Epithelial cell of proximal tubule (primary cell): ENCODE measurements at regions not wholly inside any gene's neighbourhood (a gene's known extent, or its start where the extent isn't known, plus 50 kb on each side); places are given as distances from the start of the nearest gene placed in this dataset.

Experiments used
- DNase-seq: peaks from one replicate; pipeline ENCODE4 v3.0.0-alpha.2; 2011; ENCODE audit warnings: low read depth
- H3K4me3 ChIP-seq: 2 replicates; pipeline ENCODE4 v1.5.1; 2011; ENCODE audit warnings: low read depth, mild to moderate bottlenecking, low read length
- TF ChIP-seq, protein P1 (sequence below): conservative IDR thresholded peaks from 2 replicates; pipeline ENCODE4 v1.5.1; 2012; ENCODE audit warnings: low read depth, mild to moderate bottlenecking, low read length

DNA sequence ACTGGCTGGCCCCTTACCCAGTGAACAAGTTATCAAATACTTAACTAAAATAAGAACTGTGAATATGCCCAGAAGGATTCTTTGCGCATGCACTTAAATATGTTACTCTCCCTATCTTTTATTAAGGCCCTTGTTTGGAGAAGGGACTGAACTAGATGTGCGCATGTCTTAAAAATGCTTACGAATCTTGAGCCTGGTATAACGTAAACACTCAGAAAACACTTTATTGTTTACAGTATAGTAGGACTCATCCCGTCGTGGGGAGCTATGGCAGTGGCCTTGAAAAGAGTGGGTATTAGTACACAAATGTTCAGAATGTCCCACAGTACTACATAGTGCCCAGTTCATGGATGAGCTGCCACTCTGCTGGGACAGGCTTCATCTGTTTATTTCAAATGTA lies 75.9 kb upstream of the MAP4K3 start:
- no peak overlapping the region for H3K4me3 ChIP-seq
- TF ChIP-seq, protein P1, sequence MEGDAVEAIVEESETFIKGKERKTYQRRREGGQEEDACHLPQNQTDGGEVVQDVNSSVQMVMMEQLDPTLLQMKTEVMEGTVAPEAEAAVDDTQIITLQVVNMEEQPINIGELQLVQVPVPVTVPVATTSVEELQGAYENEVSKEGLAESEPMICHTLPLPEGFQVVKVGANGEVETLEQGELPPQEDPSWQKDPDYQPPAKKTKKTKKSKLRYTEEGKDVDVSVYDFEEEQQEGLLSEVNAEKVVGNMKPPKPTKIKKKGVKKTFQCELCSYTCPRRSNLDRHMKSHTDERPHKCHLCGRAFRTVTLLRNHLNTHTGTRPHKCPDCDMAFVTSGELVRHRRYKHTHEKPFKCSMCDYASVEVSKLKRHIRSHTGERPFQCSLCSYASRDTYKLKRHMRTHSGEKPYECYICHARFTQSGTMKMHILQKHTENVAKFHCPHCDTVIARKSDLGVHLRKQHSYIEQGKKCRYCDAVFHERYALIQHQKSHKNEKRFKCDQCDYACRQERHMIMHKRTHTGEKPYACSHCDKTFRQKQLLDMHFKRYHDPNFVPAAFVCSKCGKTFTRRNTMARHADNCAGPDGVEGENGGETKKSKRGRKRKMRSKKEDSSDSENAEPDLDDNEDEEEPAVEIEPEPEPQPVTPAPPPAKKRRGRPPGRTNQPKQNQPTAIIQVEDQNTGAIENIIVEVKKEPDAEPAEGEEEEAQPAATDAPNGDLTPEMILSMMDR, result no peak
- DNase-seq, result no peak

DNA sequence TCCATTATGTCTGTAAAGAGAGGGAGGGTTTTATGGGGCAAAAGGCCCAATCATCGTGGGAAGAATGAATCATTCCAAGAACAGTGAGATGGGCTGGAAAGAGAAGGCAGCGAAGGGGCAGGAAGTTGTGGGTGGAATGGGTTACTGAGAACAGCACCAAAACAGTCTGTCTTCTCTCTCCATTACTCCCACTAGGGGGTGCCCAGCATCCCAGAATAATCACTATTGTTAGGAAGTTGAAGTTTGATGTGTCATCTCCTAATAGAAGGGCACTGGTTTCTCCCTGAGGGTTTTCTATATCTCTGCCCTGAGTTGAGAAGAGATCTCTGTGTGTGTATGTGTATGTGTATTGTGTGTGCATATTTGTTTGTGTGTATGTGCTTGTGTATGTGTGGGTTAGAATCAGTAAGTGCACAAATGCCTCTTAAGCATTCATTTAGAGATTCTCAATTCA lies 76.6 kb upstream of the MAP4K3 start:
- peak; percentile 87 for DNase-seq
- TF ChIP-seq, protein P1, result peak; percentile 86
- no peak overlapping the region for H3K4me3 ChIP-seq

DNA sequence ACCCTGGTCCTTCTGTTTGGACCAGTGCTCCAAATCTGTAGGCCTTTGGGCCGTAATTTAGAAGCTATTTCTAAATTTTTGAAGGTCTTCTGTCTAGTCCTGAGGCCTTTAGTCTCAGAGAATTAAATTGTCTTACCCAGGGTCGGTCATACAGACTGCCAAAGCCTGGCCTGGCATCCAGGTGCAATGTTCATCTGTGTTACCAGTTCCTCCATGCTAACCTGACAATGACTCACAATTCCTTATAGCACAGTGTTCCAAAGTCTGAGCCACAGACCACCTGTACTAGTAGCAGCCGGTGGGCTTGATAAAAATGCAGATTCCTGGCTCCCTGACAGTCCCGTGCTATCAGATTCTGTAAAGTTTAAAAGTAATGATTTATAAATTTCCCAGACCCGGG lies 77.7 kb upstream of the MAP4K3 start:
- TF ChIP-seq, protein P1, result no peak
- H3K4me3 ChIP-seq, result no peak overlapping the region
- no peak for DNase-seq

DNA sequence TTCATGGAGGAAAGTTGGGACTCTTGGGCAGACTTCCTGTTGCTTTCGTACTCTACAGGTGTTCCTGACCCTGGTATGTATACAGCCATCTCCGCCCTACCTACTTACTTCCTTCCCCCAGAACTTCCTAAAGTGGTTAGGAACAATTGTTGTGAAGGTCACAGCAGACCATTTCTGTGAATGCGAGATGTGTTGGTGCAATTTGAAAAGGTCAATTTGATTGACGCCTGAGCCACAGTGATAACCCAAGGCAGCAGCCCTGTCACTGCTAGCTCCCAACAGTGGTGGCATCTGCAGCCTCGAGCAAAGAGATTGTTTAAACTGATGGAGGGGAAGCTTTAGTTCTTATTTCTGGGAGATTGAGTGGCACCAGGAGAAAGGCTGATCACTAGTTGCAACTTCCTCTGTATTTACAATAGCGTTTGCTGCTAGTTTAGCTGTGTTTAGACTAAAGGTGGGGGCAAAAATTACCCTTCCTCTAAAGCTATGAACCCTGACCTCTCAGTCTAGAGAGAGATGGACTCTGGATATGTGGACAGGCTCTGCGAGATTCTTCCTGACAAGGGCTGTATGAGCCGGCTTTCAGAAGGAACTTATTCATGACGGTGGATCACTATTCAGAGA lies 78.3 kb upstream of the MAP4K3 start:
- TF ChIP-seq, protein P1, result no peak
- no peak overlapping the region for H3K4me3 ChIP-seq
- DNase-seq, result no peak

DNA sequence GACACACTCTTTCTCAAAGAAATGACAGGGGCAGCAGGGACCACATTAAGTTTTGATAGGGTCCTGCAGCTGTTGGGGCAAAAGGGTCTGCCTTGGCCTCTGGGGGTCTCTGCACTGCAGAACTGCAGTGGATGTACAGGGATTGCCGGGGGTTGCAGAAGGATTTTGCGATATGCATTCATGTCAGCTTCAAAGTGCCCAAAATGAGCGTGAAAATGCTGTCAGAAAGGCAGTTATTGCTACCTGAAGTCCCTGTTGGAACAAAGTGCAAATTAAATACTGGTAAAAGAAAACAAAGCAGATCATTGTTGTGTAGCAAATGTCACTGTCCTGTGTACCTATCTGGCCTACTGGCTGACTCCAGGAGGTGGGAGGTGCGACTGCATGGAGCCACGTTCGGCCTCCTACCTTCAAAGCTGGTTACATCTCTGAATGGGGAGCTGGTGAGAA lies 78.8 kb upstream of the MAP4K3 start:
- TF ChIP-seq, protein P1, result no peak
- H3K4me3 ChIP-seq, result no peak overlapping the region
- DNase-seq, result no peak

DNA sequence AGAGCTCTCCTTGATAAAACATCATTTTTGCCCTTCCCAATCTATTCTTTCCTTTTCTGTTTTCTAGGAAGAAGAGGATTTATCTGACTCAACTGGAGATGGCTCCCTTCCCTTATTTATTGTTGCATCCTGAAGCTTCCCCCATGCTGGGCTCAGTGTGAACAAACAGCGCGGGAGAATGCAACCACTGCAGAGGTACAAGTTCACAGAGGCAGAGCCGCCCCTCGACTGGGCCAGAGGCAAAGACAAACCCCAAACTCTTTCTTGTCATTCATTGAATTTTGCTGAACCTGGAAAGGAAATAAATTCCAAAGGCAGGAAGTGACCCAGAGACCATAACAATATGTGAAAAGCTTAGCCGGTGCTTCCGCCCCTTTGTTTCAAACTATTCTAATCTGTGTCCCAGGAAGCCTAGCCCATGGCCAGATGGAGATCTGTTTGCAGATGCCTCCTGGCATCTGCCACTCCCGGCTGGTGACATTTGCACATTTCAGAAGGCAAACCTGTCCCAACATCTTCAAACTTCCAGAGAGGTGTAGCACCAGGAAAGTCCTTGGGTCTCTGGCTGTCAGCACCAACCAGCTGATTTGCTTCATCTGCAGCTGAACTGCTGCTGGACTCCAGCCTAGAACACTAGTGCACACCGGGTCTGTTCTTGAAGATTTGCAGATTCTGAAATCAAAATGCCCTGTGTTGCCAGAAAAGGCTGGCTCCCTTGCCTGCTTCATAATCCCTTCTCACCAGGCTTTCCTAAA lies 79.4 kb upstream of the MAP4K3 start:
- no peak for DNase-seq
- TF ChIP-seq, protein P1, result peak; percentile 11
- no peak overlapping the region for H3K4me3 ChIP-seq

DNA sequence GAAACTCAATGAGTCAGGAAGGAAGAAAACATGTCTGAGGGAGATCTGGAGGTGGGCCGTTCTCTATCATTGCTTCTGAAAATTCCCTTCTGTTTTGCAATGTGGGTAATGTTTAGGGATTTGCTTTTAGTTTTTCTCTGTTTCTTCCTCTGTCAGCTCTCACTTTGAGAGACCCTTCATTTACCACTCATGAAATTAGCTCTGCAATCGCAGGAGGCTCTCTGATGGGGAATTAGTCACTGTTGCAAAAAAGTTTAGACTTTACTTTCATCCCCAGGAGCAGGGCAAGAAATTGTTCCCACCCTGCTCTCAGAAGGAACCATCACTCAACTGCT lies 80.0 kb upstream of the MAP4K3 start:
- no peak overlapping the region for H3K4me3 ChIP-seq
- TF ChIP-seq, protein P1, result no peak
- DNase-seq, result no peak
